GM21825 (cell line): ENCODE measurements at regions not wholly inside any gene's neighbourhood (a gene's known extent, or its start where the extent isn't known, plus 50 kb on each side); places are given as distances from the start of the nearest gene placed in this dataset.

Experiments used
- ATAC-seq: cut with Tn5 transposase; IDR thresholded peaks from one replicate; pipeline ENCODE4 v1.9.1; 2021; ENCODE audit warnings: mild to moderate bottlenecking, moderate library complexity; ENCODE audit not compliant: unreplicated experiment

DNA sequence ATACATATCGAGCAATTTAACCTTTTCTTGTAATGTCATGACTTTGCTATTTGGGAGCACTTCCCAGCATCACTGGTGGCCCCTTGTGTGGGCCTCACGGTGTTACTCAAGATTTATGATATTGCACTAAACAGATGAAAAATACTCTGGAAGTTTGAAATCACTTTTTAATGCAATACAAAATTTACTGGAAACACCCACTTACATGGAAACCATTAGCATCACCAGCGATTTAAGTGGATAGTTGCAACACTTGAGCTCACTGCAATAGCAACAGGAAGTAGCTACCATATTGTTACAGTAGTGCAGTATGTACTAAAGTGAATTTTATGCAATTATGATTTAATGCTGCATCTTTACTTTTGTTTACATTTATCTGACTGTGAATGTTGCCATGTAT lies 184.4 kb downstream of the MDFIC start:
- ATAC-seq: no peak

DNA sequence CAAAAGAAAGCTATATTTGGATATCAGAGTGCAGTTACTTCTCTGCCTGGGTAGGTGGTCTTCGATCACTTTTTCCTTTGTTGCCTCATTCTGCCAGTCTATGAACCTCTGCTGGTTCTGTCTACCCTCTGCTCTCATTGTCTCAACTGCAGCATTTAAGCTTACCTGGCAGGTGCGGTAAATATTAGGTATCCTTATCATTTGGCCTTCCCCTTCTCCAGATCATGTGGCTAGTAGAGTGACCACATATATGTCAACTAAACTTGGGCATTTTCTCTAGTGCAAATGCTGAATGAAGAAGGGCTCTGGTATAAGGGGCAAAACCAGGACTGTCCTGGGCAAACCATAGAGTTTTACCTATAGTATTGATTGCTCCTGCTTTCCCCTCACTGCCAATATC lies 180.8 kb downstream of the MDFIC start:
- ATAC-seq: no peak

DNA sequence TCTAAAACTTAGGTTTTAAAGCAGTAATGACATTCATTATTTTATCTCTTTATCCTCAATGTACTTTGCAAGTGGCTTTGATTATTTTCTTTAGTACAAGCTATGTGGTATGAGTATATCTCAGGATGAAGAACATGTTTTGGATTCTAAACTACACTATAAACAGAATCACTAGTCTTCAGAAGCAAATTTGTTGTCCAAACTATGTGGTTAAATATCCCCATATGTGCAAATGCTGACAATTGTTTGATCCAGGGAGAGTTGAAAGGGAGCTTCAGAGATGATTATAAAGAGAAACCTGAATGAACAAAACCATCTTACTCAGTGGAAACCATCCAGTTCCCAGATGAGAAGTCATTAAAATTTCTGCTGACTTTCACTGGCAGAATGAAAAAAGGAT lies 179.3 kb downstream of the MDFIC start:
- ATAC-seq: no peak

DNA sequence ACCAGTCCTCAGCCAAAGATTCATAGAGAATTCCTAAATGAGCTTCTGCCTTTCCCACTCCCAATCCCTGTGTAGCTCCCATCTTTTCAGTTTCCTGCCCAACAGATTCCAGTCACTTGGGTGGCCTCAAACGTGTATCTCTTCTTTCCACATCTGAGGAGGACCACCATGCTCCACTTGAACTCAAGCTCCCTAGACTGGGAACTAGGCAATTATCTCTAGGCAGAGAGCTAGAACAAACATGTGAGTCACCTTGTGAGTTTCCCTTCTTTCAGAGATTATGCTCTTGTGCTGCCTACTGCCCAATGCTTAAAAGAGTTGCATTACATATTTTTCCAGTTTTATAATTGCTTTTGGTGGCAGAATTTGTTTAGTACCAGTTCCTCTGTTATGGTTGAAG lies 178.0 kb downstream of the MDFIC start:
- no peak for ATAC-seq

DNA sequence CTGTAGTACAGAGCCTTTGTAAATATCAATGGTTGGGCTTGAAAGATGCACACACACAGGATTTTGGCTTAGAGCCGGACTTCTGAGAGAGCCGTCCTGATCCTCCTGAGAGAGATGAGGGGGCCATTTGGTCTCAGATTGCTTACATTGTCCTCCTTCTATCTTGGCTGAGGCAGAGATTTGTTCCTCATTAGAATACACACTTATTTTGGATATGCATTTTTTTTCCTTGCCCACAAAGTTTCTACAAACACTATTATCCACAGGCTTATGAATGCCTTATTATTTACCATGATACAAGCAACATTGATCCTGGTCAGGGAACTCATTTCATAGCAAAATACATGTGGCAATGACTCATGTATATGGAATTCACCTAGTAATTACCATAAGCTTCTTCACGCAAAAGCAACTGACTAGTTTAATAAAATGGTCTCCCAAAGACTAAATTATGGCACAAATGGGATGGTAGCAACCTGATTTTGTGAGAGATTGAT lies 175.3 kb downstream of the MDFIC start:
- no peak for ATAC-seq

DNA sequence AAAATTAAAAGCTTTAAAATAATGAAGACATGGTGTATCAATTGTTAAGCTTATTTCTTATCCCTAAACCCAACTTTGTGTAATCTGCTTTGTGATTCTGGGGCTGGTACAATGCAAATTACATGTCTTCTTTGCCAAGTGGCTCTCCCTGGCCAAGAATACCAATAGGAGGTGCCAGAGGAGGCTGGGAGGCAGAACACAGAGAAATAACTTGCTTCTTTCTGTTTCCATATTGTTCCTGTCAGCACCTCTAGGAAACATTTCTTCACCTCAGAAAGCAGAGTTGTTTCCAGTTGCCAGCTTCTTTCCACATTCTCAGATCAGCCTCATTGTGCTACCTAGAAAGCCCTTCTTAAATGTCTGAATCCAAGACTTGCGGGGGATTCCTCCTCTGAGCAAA lies 174.4 kb downstream of the MDFIC start:
- ATAC-seq: no peak

DNA sequence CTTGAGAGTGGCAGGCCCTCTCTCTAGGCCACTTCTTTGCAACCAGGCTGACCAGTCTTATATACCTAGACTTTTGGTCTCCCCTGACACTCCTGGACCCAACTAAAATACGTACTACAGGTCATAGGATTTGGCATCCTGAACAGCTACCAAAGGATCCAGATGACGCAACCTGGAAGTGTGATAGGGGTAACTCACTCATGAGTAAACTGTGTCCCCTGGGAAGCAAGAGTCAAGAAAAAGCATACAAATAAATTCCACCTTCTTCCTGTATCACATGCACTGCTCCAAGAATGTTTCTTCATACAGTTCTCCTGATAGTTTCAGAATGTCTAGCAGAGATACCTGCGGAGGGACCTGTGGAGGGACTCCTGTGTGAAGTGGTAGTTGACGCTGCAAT lies 172.3 kb downstream of the MDFIC start:
- no peak for ATAC-seq

DNA sequence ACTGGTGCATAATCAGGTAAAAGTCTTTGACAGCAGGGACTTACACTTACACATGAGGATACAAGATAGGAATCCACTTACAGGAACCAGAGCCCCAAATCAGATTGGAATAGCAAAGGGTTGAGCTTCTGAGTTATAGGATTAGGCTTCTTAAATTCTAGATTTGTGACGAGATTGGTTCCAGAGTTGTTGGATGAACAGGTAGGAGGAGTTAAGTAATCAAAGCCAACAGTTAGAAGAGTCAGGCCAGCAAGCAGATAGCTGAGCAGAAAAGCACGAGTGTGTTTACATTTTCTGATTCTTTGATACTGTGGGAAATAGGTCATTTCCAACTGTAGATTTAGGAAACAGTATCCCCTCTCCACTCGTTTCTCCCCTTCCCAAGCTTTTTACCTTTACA lies 167.0 kb downstream of the MDFIC start:
- no peak for ATAC-seq

DNA sequence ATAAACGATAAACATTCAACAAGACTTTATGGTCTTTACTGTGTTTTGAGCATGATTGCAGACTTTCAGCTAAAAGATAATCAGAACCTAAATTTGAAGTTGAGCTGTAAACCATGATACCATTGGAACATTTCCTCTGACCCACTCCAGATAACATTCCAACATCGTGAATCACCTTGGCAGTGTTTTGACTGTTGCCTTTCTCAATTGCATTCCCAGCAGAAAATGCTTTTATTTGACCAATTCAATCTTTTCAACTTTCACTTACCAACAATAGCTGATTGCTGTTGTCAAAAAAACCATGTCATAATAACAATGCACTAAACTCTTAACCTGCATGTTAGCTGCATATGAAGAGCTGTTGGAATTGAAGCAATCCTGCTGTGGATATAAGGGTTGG lies 165.5 kb downstream of the MDFIC start:
- ATAC-seq: no peak

DNA sequence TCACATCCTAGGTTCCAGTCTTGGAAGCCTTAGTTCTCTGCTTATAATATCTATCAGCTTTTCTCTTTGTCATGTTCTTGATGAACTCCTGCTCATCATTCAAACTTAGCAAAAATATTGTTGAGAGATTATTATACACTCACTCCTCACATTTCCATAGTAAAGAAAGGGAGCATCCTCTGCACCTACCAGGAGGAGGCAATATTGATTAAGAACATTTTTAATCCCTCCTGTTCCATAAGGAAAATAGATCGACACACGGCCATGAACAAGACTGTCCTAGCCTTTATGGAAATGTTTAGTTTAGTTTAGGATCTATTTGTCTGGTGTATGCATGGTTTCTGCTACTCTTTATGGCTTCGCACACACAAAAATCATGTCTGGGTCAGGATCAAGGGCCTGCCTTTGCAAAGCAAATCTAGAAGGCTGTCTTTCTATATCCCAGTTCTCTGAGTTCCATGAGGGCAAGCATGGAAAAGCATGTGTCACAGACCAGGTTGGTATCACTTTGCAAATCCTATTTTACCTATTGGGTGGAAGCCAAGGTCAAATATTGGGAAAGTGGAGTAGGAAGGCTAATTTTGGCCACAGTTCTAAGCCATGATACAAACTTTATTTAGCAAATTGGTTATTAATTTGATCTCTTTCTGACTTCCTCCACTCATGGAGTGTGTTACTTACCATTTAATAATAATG lies 164.4 kb downstream of the MDFIC start:
- no peak for ATAC-seq

DNA sequence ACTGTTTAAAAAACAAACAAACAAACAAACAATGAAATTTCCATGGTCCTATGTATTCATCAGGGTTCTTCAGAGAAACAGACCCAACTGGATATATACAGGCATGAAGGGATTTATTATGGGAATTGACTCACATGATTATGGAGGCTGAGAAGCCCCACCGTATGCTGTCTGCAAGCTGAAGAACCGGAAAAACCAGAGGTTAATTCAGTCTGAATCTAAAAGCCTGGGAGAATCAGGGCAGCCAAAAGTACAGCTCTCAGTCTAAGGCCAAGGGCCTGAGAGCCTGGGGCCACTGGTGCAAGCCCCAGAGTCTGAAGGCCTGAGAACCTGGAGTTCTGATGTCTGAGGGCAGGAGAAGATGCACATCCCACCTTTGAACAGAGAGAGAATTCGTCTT lies 163.5 kb downstream of the MDFIC start:
- no peak for ATAC-seq

DNA sequence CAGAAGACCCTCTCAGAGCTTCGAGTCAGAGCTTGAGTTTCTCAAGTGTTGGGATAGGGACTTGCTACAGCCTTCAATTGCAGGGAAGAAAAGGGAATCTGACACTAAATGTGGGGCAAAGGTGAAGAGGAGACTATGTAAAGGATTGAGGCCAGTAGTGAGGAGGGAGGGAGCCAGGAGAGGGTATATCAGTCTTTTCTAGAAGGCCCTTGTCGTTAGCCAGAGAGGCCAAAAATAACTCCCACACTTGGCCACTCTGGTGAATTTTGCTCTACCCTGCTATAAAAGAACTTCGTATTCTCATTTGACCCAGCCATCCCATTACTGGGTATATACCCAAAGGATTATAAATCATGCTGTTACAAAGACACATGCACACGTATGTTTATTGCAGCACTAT lies 162.0 kb downstream of the MDFIC start:
- ATAC-seq: no peak

DNA sequence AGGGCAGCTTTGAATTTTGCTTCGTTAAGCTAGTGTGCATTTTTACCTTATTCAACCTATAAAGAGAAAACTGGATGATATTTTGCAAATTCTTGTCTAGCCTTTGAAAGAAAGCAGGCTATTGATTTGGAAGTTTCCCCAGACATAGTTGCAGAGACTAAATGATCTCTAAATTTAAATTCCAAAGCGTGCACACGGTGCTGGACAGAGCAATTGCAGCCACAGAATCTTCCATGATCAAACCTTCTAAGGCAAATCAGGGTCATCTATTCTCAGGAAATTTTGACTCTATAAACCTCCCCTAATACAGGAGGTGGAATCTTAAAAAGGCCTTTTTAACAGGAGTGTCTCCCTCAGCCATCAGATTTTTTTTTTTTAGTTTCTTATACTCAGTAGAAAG lies 159.9 kb downstream of the MDFIC start:
- ATAC-seq: no peak

DNA sequence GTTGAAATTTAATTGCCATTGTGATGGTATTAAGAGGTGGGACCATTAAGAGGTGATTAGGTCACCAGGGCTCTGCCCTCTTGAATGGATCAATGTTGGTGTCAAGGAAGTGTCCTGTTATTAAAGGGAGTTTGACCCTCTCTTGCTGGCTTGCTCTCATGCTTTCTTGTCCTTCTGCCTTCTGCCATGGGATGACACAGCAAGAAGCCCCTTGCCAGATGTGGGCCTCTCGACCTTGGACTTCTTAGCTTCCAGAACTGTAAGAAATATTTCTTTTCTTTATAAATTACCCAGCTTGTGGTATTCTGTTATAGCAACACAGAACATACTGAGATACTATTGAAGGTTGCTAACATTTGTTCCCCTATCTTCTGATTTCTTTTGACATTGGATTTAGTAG lies 157.0 kb downstream of the MDFIC start:
- ATAC-seq: no peak

DNA sequence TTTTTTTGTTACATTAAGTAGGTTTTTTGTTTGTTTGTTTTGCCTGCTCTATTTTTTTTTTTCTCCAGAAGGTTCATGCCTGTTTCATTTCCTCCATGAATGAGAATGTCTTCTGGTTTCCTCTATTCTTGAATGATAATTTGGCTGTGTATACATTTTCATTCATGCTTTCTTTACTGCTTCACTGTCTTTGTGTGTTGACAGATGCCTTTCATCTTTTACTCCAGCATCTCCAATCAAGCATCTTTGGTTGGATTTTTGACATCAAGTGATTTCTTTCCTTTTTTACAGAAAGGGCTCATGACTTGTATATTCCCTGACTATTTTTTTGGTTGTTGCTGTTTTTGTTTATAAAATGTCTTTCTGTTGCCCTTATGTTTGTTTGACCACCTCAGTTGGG lies 156.5 kb downstream of the MDFIC start:
- ATAC-seq: no peak

DNA sequence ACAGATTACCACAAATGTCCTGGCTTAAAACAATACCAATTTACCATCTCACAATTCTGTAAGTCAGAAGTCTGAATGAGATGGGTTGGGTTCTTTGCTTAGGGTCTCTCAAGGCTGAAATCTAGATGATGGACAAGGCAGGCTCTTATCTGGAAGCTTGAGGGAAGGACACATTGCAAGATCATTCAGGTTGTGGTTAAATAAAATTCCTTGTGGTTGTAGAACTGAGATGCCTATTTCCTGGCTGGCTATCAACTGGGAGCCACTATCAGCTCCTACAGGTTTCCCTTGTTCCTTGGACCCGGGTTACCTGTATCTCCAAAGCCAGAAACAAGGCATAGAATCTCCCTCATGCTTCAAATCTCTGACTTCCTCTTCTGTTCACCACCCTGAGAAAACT lies 148.4 kb downstream of the MDFIC start:
- ATAC-seq: no peak
